Osteoblast (primary cell): ENCODE measurements at regions not wholly inside any gene's neighbourhood (a gene's known extent, or its start where the extent isn't known, plus 50 kb on each side); places are given as distances from the start of the nearest gene placed in this dataset.

Experiments used
- DNase-seq: peaks from one replicate; pipeline ENCODE4 v3.0.0; 2011; ENCODE audit warnings: low spot score, mixed read lengths; ENCODE audit not compliant: insufficient read length; ENCODE audit errors: missing footprints
- H2AFZ ChIP-seq: 2 replicates; pipeline ENCODE4 v1.6.0; 2011; ENCODE audit warnings: mild to moderate bottlenecking, low read length
- H3K27ac ChIP-seq: 2 replicates; pipeline ENCODE4 v1.5.1; 2011; ENCODE audit warnings: mild to moderate bottlenecking, low read depth, low read length, moderate library complexity
- H3K27me3 ChIP-seq: 2 replicates; pipeline ENCODE4 v1.6.0; 2012; ENCODE audit warnings: mild to moderate bottlenecking, control low read depth, inconsistent platforms, low read length, moderate library complexity; ENCODE audit not compliant: insufficient read depth
- H3K36me3 ChIP-seq: 2 replicates; pipeline ENCODE4 v1.5.1; 2011; ENCODE audit warnings: mild to moderate bottlenecking, low read length, control low read depth, moderate library complexity; ENCODE audit not compliant: insufficient read depth
- H3K4me1 ChIP-seq: 2 replicates; pipeline ENCODE4 v1.5.1; 2011; ENCODE audit warnings: mild to moderate bottlenecking, low read length, control low read depth, moderate library complexity; ENCODE audit not compliant: insufficient read depth
- H3K4me2 ChIP-seq: 2 replicates; pipeline ENCODE4 v1.6.0; 2011; ENCODE audit warnings: mild to moderate bottlenecking, low read length; ENCODE audit not compliant: insufficient read depth
- H3K4me3 ChIP-seq: fragments of 200-600 bp; sonication (generic); 3 replicates; pipeline ENCODE4 v1.5.1; 2012; ENCODE audit warnings: mild to moderate bottlenecking, low read length, inconsistent platforms; ENCODE audit not compliant: insufficient read depth
- H3K79me2 ChIP-seq: 2 replicates; pipeline ENCODE4 v1.6.0; 2012; ENCODE audit warnings: mild to moderate bottlenecking, low read length, control low read depth, inconsistent platforms; ENCODE audit not compliant: insufficient read depth
- H3K9me3 ChIP-seq: 2 replicates; pipeline ENCODE4 v1.5.1; 2011; ENCODE audit warnings: low read depth, low read length, control low read depth
- H4K20me1 ChIP-seq: 2 replicates; pipeline ENCODE4 v1.6.0; 2012; ENCODE audit warnings: mild to moderate bottlenecking, low read length, control low read depth; ENCODE audit not compliant: insufficient read depth
- TF ChIP-seq, protein P1 (sequence below): IDR thresholded peaks from 2 replicates; pipeline ENCODE4 v1.5.1; 2011; ENCODE audit warnings: mild to moderate bottlenecking, low read depth, low read length, moderate library complexity; ENCODE audit errors: extremely low read depth

DNA sequence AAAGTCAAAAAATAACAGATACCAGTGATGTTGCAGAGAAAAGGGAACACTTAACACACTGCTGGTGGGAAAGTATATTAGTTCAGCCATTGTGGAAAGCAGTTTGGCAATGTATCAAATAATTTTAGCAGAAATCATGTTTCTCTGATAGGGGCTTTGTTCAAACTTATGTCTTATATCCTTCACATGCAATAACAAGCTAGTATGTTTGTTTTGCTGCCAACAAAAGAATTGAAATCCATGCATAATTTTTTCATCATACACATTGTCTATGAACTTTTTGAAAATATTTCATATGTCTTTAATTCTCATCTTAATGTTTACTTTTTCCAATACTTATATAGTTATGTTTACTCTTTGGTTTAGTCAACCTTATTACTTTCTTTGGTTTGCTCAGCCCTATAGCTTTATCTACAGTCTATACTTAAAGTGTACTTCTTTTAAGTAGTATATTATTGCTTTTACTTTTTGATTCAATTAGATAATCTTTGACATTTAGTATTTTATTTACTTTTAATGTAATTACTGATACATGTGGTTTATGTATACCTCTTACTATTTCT, 639.6 kb upstream of the CBLB start:
- Histone ChIP-seq H3K4me1 (no peaks in the 10 kb centered on the region), H3K4me2 (no peak overlapping the region), H2AFZ (no peak overlapping the region), H3K27me3 (no peaks in the 10 kb centered on the region), H3K4me3 (no peak overlapping the region), H3K36me3 (no peaks in the 10 kb centered on the region), H3K9me3 (no peaks in the 10 kb centered on the region), H3K27ac (no peak overlapping the region), H3K79me2 (no peaks in the 10 kb centered on the region), H4K20me1 (no peaks in the 10 kb centered on the region)
- TF ChIP-seq, protein P1, sequence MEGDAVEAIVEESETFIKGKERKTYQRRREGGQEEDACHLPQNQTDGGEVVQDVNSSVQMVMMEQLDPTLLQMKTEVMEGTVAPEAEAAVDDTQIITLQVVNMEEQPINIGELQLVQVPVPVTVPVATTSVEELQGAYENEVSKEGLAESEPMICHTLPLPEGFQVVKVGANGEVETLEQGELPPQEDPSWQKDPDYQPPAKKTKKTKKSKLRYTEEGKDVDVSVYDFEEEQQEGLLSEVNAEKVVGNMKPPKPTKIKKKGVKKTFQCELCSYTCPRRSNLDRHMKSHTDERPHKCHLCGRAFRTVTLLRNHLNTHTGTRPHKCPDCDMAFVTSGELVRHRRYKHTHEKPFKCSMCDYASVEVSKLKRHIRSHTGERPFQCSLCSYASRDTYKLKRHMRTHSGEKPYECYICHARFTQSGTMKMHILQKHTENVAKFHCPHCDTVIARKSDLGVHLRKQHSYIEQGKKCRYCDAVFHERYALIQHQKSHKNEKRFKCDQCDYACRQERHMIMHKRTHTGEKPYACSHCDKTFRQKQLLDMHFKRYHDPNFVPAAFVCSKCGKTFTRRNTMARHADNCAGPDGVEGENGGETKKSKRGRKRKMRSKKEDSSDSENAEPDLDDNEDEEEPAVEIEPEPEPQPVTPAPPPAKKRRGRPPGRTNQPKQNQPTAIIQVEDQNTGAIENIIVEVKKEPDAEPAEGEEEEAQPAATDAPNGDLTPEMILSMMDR, result no peak
- DNase-seq, result no peak

DNA sequence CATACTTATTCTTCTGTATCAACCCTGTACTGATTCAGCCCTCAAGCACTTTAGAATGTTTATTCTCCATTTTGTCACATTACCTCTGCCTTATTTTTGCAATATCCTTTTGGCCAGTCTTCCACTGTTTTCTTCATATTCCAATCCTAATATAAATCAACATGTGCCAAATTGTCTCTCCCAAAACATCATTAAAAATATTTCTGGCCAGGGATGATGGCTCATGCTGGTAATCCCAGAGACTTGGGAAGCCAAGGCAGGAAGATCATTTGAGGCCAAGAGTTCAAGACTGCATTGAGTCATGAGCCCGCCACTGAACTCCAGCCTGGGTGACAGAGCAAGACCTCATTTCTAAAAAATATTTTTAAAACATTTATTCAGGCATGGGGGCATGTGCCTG, 641.4 kb upstream of the CBLB start:
- no peaks in the 10 kb centered on the region for H3K27me3 ChIP-seq
- H3K79me2 ChIP-seq, result no peaks in the 10 kb centered on the region
- H3K9me3 ChIP-seq, result no peaks in the 10 kb centered on the region
- no peak overlapping the region for H2AFZ ChIP-seq
- H3K36me3 ChIP-seq, result no peaks in the 10 kb centered on the region
- H3K4me1 ChIP-seq, result no peaks in the 10 kb centered on the region
- H3K4me3 ChIP-seq, result no peak overlapping the region
- no peak overlapping the region for H3K4me2 ChIP-seq
- H4K20me1 ChIP-seq, result no peaks in the 10 kb centered on the region
- DNase-seq, result no peak
- TF ChIP-seq, protein P1, result no peak
- no peak overlapping the region for H3K27ac ChIP-seq

DNA sequence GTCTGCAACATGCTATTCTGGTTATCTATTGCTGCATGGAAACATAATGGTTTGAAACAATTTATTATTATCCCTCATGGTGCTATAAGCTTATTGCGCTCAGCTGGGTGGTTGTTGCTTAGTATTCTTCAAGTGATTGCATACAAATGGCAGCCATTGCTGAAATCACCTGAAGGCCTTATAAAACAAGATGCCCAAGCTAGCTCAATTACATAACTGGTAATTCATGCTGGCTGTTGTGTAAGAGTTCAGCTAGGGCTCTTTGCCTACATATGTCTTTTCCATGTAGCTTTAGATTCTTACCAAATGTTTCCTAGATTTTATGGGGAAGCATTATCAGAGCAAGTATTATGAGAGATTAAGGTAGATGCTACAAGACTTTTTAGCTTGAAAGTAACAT, 644.0 kb upstream of the CBLB start:
- Histone ChIP-seq H3K36me3 (no peaks in the 10 kb centered on the region), H3K4me2 (no peak overlapping the region), H3K27me3 (no peaks in the 10 kb centered on the region), H3K9me3 (no peaks in the 10 kb centered on the region), H3K27ac (no peak overlapping the region), H3K4me1 (peaks cover under 1% of the 10 kb centered on the region), H3K79me2 (no peaks in the 10 kb centered on the region), H4K20me1 (no peaks in the 10 kb centered on the region), H2AFZ (no peak overlapping the region), H3K4me3 (no peak overlapping the region)
- DNase-seq, result no peak
- TF ChIP-seq, protein P1, result no peak

DNA sequence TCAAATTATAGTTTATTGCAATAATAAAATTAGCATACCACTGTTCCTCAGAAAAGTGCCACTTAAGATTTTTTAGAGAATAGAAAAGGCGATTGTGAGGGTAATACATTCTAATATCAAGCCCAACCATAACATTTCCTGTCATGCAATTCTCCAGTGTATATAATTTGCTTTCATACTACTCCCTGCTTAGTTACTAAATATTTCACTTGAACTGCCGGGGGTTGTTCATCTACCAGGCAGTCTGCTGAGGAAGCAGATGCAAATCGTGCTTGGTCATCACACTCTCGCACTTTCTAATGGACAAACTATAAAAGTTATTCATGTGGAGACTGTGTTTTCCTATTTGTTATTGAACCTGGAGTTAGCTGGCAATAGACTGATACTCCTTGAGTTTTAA, 645.6 kb upstream of the CBLB start:
- no peaks in the 10 kb centered on the region for H4K20me1 ChIP-seq
- DNase-seq, result no peak
- no peaks in the 10 kb centered on the region for H3K9me3 ChIP-seq
- H3K36me3 ChIP-seq, result no peaks in the 10 kb centered on the region
- no peak overlapping the region for H3K4me3 ChIP-seq
- no peak overlapping the region for H3K4me2 ChIP-seq
- peaks cover 12% of the 10 kb centered on the region for H3K4me1 ChIP-seq
- TF ChIP-seq, protein P1, result no peak
- no peaks in the 10 kb centered on the region for H3K27me3 ChIP-seq
- H3K27ac ChIP-seq, result no peak overlapping the region
- H3K79me2 ChIP-seq, result no peaks in the 10 kb centered on the region
- H2AFZ ChIP-seq, result peak overlapping the region; percentile 5
